Colonic mucosa (tissue), 4 donors: ENCODE measurements at regions not wholly inside any gene's neighbourhood (a gene's known extent, or its start where the extent isn't known, plus 50 kb on each side); places are given as distances from the start of the nearest gene placed in this dataset.
"Not testable (repeated sequence)": the region's sequence is repeated elsewhere in the genome, so short reads cannot be mapped to it uniquely, and the experiment has no call there.

Experiments used
- DNase-seq: peaks from one replicate; pipeline ENCODE4 v3.0.0-alpha.2; 2020
- H3K27ac ChIP-seq: fragments of 200-600 bp; one replicate; pipeline ENCODE4 v1.8.0; 2021
- H3K27me3 ChIP-seq: fragments of 200-600 bp; one replicate; pipeline ENCODE4 v1.8.0; 2021
- H3K36me3 ChIP-seq: fragments of 200-600 bp; one replicate; pipeline ENCODE4 v1.8.0; 2021
- H3K4me1 ChIP-seq: fragments of 200-600 bp; one replicate; pipeline ENCODE4 v1.8.0; 2021; ENCODE audit warnings: mild to moderate bottlenecking
- H3K4me3 ChIP-seq: fragments of 200-600 bp; one replicate; pipeline ENCODE4 v1.8.0; 2021
- H3K9ac ChIP-seq, 2 donors: one replicate each; pipeline ENCODE4 v1.7.0; 2013; ENCODE audit warnings: control low read depth in 2 of 2, low read depth in 2 of 2, low read length in 2 of 2
- H3K9me3 ChIP-seq: fragments of 200-600 bp; one replicate; pipeline ENCODE4 v1.8.0; 2021
- intact Hi-C: fragments of 100-400 bp; cut with DNase I; formaldehyde crosslinking; loops from one replicate; pipeline ENCODE4 v1.14.1; 2022
- TF ChIP-seq, protein P1 (sequence below): fragments of 200-600 bp; IDR thresholded peaks from one replicate; pipeline ENCODE4 v1.8.0; 2022; ENCODE audit warnings: antibody characterized with exemption, mild to moderate bottlenecking
- donor health status: healthy.
- donor health status: DM: no; HTN: no; CAD: no.
- donor health status: DM: no; HTN: no; CAD: no.

DNA sequence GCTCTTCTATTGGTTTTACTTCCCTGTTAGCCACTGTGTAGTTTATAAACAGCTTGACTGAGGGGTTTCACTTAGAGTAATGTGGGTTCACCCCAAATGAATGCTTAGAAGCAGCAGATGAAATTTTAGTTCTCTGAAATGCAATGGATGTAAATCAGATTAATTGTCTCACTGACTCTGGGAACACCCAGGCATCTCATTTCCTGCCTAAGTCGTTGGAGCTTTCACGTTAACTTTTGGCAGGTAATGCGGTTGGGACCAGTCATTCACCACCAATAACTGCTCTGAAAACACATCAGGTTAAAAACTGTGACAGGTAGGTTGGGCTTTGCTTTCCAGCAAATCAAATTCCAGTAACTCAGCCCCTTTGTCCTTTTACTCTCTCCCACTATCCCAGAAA, 775.4 kb downstream of the NTRK3 start:
- intact Hi-C loops, result no loop called here
- DNase-seq, result no peak
- Histone ChIP-seq H3K9me3 (no peaks in the 10 kb centered on the region), H3K4me3 (no peak overlapping the region), H3K36me3 (no peaks in the 10 kb centered on the region), H3K27me3 (no peaks in the 10 kb centered on the region), H3K4me1 (no peaks in the 10 kb centered on the region), H3K27ac (no peak overlapping the region), H3K9ac (no peak overlapping the region)
- TF ChIP-seq, protein P1, sequence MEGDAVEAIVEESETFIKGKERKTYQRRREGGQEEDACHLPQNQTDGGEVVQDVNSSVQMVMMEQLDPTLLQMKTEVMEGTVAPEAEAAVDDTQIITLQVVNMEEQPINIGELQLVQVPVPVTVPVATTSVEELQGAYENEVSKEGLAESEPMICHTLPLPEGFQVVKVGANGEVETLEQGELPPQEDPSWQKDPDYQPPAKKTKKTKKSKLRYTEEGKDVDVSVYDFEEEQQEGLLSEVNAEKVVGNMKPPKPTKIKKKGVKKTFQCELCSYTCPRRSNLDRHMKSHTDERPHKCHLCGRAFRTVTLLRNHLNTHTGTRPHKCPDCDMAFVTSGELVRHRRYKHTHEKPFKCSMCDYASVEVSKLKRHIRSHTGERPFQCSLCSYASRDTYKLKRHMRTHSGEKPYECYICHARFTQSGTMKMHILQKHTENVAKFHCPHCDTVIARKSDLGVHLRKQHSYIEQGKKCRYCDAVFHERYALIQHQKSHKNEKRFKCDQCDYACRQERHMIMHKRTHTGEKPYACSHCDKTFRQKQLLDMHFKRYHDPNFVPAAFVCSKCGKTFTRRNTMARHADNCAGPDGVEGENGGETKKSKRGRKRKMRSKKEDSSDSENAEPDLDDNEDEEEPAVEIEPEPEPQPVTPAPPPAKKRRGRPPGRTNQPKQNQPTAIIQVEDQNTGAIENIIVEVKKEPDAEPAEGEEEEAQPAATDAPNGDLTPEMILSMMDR, result no peak

DNA sequence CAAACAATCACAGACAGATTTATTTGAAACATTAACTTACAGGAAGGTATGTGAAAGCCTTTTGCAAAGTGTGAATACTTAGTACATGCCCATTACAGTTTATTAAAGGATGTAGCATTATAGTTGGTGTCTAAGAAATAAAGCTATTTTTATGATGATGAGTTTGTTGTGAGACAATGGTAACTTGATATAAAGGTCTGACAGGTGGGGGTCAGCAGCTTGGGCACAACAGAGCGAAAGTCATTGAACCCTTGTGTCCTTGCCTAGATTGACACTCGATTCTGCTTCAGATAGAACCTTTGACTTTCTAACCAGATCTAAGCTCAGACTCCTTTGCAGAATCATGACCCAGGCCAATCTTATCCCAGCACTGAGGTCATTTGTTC, 777.9 kb downstream of the NTRK3 start:
- Histone ChIP-seq H3K27me3 (no peaks in the 10 kb centered on the region), H3K27ac (no peak overlapping the region), H3K9ac (no peak overlapping the region), H3K4me1 (no peaks in the 10 kb centered on the region), H3K36me3 (no peaks in the 10 kb centered on the region), H3K4me3 (no peak overlapping the region), H3K9me3 (no peaks in the 10 kb centered on the region)
- DNase-seq, result no peak
- intact Hi-C loops, result no loop called here
- TF ChIP-seq, protein P1, result no peak

DNA sequence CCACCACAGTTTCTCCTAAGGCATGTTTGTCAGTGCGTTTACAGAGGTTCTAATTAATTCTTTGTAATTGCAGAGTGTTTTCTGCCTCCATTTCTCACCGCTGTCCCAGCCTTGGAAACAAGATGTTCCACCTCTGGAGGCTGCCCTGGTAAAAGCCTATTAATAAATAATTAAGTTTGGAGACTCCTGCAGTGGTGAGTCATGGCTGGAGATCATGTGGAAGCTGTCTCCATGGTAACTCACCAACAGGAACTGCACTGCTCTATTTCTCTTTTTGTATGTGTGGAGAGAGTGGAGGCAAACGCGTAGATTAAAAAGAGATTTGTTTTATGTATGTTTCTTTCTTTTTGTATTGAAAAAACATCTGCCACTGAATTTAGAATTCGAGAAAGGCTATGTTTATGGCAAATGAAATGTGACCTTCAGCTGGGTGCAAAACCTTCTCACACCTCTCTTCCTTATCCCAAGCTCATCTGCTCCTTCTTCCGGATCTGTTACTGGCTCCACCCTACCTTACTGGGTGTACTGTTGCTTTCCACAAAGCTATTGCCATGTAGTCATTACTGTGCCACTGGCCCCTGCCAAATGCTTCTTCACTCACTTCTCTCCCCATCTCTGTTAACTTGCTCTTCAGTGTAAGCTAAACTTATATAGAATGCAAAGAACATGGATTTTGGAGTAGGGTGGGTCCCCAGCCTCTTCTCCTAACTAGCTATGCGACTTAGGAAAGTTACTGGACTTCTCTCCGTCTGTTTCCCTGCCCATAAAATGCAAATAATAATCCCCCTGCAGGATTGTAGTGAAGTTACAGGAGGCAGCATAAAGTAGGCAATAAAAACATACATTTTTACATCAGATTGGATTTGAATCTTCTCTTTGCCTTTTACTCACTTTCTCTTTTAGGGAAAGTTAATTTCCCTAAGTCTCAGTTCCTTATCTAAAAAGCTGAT, 778.5 kb downstream of the NTRK3 start:
- Histone ChIP-seq H3K36me3 (no peaks in the 10 kb centered on the region), H3K4me3 (no peak overlapping the region), H3K9me3 (no peaks in the 10 kb centered on the region), H3K9ac (no peak overlapping the region), H3K4me1 (no peaks in the 10 kb centered on the region), H3K27ac (no peak overlapping the region), H3K27me3 (no peaks in the 10 kb centered on the region)
- TF ChIP-seq, protein P1, result no peak
- no peak for DNase-seq
- intact Hi-C loops, result no loop called here

DNA sequence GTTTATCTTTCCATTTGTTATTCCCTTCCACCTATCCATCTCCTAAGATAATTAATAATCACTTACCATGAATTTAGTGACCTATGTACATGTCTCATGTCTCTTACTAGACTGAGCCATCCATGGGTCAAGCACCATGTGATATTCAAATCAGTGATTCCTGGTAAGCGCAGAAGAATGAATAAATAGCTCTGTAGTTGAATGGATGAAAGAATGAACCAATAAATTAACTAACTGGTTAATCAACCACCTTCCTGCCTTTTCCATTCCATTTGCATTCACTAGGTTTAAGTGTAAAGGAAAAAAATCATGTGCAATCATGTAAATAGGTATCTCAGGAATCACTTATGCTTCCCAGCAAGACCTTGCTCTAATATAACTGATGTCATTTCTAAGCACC, 779.5 kb downstream of the NTRK3 start:
- no peaks in the 10 kb centered on the region for H3K36me3 ChIP-seq
- DNase-seq, result no peak
- H3K4me3 ChIP-seq, result no peak overlapping the region
- H3K9me3 ChIP-seq, result no peaks in the 10 kb centered on the region
- no peaks in the 10 kb centered on the region for H3K4me1 ChIP-seq
- no peaks in the 10 kb centered on the region for H3K27me3 ChIP-seq
- TF ChIP-seq, protein P1, result no peak
- no peak overlapping the region for H3K27ac ChIP-seq
- no peak overlapping the region for H3K9ac ChIP-seq
- intact Hi-C loops, result no loop called here

DNA sequence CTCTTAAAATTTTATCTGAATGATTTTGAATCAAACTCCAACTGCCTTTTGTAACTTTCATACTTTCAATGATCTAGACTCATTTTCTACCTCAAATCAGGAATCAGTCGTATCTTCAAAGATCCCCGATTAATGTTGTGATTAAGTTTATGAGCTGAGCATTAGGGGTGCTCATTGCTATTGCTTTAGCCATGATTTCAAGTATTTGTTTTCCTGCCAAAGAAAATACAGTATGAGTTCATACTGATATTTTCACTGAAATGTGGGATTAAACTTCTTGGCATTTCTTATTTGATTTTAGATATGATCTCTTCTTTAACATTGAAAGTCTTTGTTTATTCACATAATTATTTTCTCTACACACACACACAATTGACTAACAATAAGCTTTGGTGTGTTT, 785.6 kb downstream of the NTRK3 start:
- Histone ChIP-seq H3K9me3 (no peaks in the 10 kb centered on the region), H3K4me3 (no peak overlapping the region), H3K9ac (no peak overlapping the region), H3K4me1 (no peaks in the 10 kb centered on the region), H3K27ac (no peak overlapping the region), H3K27me3 (no peaks in the 10 kb centered on the region), H3K36me3 (no peaks in the 10 kb centered on the region)
- DNase-seq, result no peak
- intact Hi-C loops, result no loop called here
- TF ChIP-seq, protein P1, result no peak

DNA sequence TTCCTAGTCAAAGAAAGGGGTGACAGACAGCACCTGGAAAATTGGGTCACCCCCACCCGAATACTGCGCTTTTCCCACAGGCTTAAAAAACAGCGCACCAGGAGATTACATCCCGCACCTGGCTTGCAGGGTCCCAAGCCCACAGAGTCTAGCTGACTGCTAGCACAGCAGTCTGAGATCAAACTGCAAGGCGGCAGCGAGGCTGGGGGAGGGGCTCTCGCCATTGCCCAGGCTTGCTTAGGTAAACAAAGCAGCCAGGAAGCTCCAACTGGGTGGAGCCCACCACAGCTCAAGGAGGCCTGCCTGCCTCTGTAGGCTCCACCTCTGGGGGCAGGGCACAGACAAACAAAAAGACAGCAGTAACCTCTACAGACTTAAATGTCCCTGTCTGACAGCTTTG, 792.6 kb downstream of the NTRK3 start:
- intact Hi-C loops, H3K36me3 ChIP-seq, H3K9me3 ChIP-seq, H3K4me3 ChIP-seq, H3K9ac ChIP-seq, DNase-seq, H3K27ac ChIP-seq, H3K27me3 ChIP-seq, H3K4me1 ChIP-seq: not testable (repeated sequence)
